ENCODE measurements at regions not wholly inside any gene's neighbourhood (a gene's known extent, or its start where the extent isn't known, plus 50 kb on each side); places are given as distances from the start of the nearest gene placed in this dataset.

GRCh38 chr1:17877316-17877715 is 122.2 kb downstream of the ACTL8 start:
- DNase-seq: no peak

GRCh38 chr1:17877896-17878295 is 122.8 kb downstream of the ACTL8 start:
- no peak for DNase-seq

- DNase-seq: no peak
These were observed 123.7 kb downstream of the ACTL8 start for GRCh38 chr1:17878837-17879236.

- no peak for DNase-seq
These were observed 125.3 kb downstream of the ACTL8 start for GRCh38 chr1:17880449-17880848.

GRCh38 chr1:17881761-17882160 is 126.6 kb downstream of the ACTL8 start:
- no peak for DNase-seq

GRCh38 chr1:17883136-17883535 is 128.0 kb downstream of the ACTL8 start:
- no peak for DNase-seq

- no peak for DNase-seq
These were observed 128.7 kb downstream of the ACTL8 start for GRCh38 chr1:17883662-17884395.

GRCh38 chr1:17885663-17886320 is 130.7 kb downstream of the ACTL8 start:
- no peak for DNase-seq

GRCh38 chr1:17886386-17886785 is 131.3 kb downstream of the ACTL8 start:
- DNase-seq: no peak

- no peak for DNase-seq
These were observed 131.8 kb downstream of the ACTL8 start for GRCh38 chr1:17886838-17887441.

GRCh38 chr1:17887661-17888371 is 132.7 kb downstream of the ACTL8 start:
- DNase-seq: no peak

GRCh38 chr1:17890056-17890814 is 135.1 kb downstream of the ACTL8 start:
- DNase-seq: no peak

- DNase-seq: no peak
These were observed 135.7 kb downstream of the ACTL8 start for GRCh38 chr1:17890815-17891191.

GRCh38 chr1:17891205-17892110 is 136.3 kb downstream of the ACTL8 start:
- DNase-seq: no peak

- no peak for DNase-seq
These were observed 137.1 kb downstream of the ACTL8 start for GRCh38 chr1:17892225-17892624.

GRCh38 chr1:17892851-17893250 is 137.7 kb downstream of the ACTL8 start:
- DNase-seq: no peak

GRCh38 chr1:17893891-17894631 is 138.9 kb downstream of the ACTL8 start:
- no peak for DNase-seq

- DNase-seq: no peak
These were observed 140.3 kb downstream of the ACTL8 start for GRCh38 chr1:17895401-17895800.

- no peak for DNase-seq
These were observed 140.9 kb downstream of the ACTL8 start for GRCh38 chr1:17895986-17896385.

- DNase-seq: no peak
These were observed 148.3 kb downstream of the ACTL8 start for GRCh38 chr1:17903386-17903785.

- DNase-seq: no peak
These were observed 149.2 kb downstream of the ACTL8 start for GRCh38 chr1:17904290-17904689.

All from right hindlimb (tissue), 1 donor.